PFSK-1 (cell line): ENCODE measurements at regions not wholly inside any gene's neighbourhood (a gene's known extent, or its start where the extent isn't known, plus 50 kb on each side); places are given as distances from the start of the nearest gene placed in this dataset.

Experiments used
- FOXP2 ChIP-seq: optimal IDR thresholded peaks from 2 replicates; pipeline ENCODE3; 2011; ENCODE audit warnings: borderline replicate concordance, control low read depth, inconsistent platforms; ENCODE audit not compliant: insufficient read depth; ENCODE audit errors: extremely low read length, extremely low read depth
- POLR2AphosphoS5 ChIP-seq: IDR thresholded peaks from 2 replicates; pipeline ENCODE4 v1.6.1; 2012; ENCODE audit warnings: low read depth, mild to moderate bottlenecking, control low read depth, low read length, moderate library complexity
- REST ChIP-seq, 2 experiments: IDR thresholded peaks; 2 replicates each; pipeline versions ENCODE4 v1.6.1 to v1.8.0; 2011 to 2012; ENCODE audit warnings: low read depth in 2 of 2, low read length in 2 of 2, control low read depth in 1 of 2, inconsistent platforms in 1 of 2, mild to moderate bottlenecking in 1 of 2, moderate library complexity in 1 of 2; ENCODE audit not compliant: insufficient read depth in 1 of 2
- SIN3A ChIP-seq: IDR thresholded peaks from 2 replicates; pipeline ENCODE4 v1.6.1; 2012; ENCODE audit warnings: mild to moderate bottlenecking, low read length, moderate library complexity, borderline replicate concordance; ENCODE audit not compliant: insufficient read depth
- TAF1 ChIP-seq: IDR thresholded peaks from 2 replicates; pipeline ENCODE4 v1.6.1; 2012; ENCODE audit warnings: low read length, control low read depth, borderline replicate concordance; ENCODE audit not compliant: insufficient read depth

- TF ChIP-seq REST (IDR thresholded peaks at IDR 0.05; ENCODE audit: insufficient read depth in 1 of 2, low read depth in 2 of 2, low read length in 2 of 2), result no peak
- TF ChIP-seq SIN3A, result no peak
- TF ChIP-seq FOXP2, result no peak
Measured at GRCh38 chr9:119959846-119960545, 590.8 kb upstream of the BRINP1 start.

GRCh38 chr9:119956111-119956510, 586.9 kb upstream of the BRINP1 start:
- TF ChIP-seq SIN3A (no peak), REST (IDR thresholded peaks at IDR 0.05; ENCODE audit: insufficient read depth in 1 of 2, low read depth in 2 of 2, low read length in 2 of 2) (no peak), TAF1 (no peak), FOXP2 (no peak), POLR2AphosphoS5 (no peak)

GRCh38 chr9:119955276-119955675, 586.0 kb upstream of the BRINP1 start:
- TF ChIP-seq POLR2AphosphoS5, result no peak
- TF ChIP-seq REST (IDR thresholded peaks at IDR 0.05; ENCODE audit: insufficient read depth in 1 of 2, low read depth in 2 of 2, low read length in 2 of 2), result no peak
- TF ChIP-seq TAF1, result no peak
- TF ChIP-seq FOXP2, result no peak
- no peak for TF ChIP-seq SIN3A

- TF ChIP-seq SIN3A (no peak), POLR2AphosphoS5 (no peak), FOXP2 (no peak), REST (IDR thresholded peaks at IDR 0.05; ENCODE audit: insufficient read depth in 1 of 2, low read depth in 2 of 2, low read length in 2 of 2) (no peak), TAF1 (no peak)
Measured at GRCh38 chr9:119951591-119951990, 582.4 kb upstream of the BRINP1 start.

GRCh38 chr9:119951090-119951489, 581.9 kb upstream of the BRINP1 start:
- no peak for TF ChIP-seq REST (IDR thresholded peaks at IDR 0.05; ENCODE audit: insufficient read depth in 1 of 2, low read depth in 2 of 2, low read length in 2 of 2)
- TF ChIP-seq SIN3A, result no peak
- TF ChIP-seq FOXP2, result no peak
- TF ChIP-seq TAF1, result no peak
- no peak for TF ChIP-seq POLR2AphosphoS5
